ENCODE measurements at regions not wholly inside any gene's neighbourhood (a gene's known extent, or its start where the extent isn't known, plus 50 kb on each side); places are given as distances from the start of the nearest gene placed in this dataset.
"Not testable (repeated sequence)": the region's sequence is repeated elsewhere in the genome, so short reads cannot be mapped to it uniquely, and the experiment has no call there.

DNA sequence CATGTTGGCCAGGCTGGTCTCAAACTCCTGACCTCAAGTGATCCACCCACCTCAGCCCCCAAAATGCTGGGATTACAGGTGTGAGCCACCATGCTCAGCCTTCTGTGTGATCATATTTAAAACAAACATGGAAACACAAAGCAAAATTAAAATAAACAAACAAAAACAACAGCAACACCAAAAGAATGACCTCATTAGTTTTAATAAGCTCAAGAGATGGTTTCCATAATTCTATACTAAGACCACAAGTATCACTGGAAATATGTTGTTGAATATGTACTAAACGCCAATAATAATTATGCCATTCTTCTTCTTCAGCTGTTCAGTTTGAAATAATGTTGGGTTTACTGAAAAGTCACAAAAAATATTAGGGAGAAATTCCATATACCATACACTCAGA, 526.4 kb downstream of the LRRIQ3 start:
- Histone ChIP-seq H3K4me3 (ENCODE audit: insufficient read depth, low read length, poor library complexity, severe bottlenecking) (no peak overlapping the region), H2AFZ (ENCODE audit: low read depth, low read length, severe bottlenecking) (no peak overlapping the region), H3K9me3 (ENCODE audit: insufficient read depth, low read length) (no peaks in the 10 kb centered on the region), H3K9ac (ENCODE audit: low read length) (no peak overlapping the region), H3K9me2 (replicated peaks; ENCODE audit: insufficient read depth, low read length) (no peaks in the 10 kb centered on the region), H3K4me2 (ENCODE audit: low read depth, low read length, poor library complexity, severe bottlenecking) (no peak overlapping the region), H3K27me3 (ENCODE audit: low read length) (no peaks in the 10 kb centered on the region), H4K20me1 (ENCODE audit: low read depth, low read length) (no peaks in the 10 kb centered on the region), H3K79me2 (ENCODE audit: insufficient read depth, low read length) (no peaks in the 10 kb centered on the region), H3F3A (ENCODE audit: insufficient read depth) (no peaks in the 10 kb centered on the region), H3K36me3 (ENCODE audit: low read length) (no peaks in the 10 kb centered on the region), H3K27ac (ENCODE audit: low read depth, low read length) (no peak overlapping the region)
- TF ChIP-seq, protein P1, sequence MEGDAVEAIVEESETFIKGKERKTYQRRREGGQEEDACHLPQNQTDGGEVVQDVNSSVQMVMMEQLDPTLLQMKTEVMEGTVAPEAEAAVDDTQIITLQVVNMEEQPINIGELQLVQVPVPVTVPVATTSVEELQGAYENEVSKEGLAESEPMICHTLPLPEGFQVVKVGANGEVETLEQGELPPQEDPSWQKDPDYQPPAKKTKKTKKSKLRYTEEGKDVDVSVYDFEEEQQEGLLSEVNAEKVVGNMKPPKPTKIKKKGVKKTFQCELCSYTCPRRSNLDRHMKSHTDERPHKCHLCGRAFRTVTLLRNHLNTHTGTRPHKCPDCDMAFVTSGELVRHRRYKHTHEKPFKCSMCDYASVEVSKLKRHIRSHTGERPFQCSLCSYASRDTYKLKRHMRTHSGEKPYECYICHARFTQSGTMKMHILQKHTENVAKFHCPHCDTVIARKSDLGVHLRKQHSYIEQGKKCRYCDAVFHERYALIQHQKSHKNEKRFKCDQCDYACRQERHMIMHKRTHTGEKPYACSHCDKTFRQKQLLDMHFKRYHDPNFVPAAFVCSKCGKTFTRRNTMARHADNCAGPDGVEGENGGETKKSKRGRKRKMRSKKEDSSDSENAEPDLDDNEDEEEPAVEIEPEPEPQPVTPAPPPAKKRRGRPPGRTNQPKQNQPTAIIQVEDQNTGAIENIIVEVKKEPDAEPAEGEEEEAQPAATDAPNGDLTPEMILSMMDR (IDR thresholded peaks at IDR 0.05; ENCODE audit: insufficient read depth, low read length, poor library complexity, severe bottlenecking), result no peak
- TF ChIP-seq EZH2phosphoT487 (conservative IDR thresholded peaks at IDR 0.05; ENCODE audit: low read length), result no peak

DNA sequence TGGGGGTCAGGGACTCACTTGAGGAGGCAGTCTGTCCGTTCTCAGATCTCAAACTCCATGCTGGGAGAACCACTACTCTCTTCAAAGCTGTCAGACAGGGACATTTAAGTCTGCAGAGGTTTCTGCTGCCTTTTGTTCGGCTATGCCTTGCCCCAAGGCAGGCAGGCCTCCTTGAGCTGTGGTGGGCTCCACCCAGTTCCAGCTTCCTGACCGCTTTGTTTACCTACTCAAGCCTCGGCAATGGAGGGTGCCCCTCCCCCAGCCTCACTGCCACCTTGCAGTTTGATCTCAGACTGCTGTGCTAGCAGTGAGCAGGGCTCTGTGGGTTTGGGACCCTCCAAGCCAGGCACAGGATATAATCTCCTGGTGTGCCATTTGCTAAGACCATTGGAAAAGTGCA, 530.0 kb downstream of the LRRIQ3 start:
- H3K27ac ChIP-seq (ENCODE audit: low read depth, low read length); H3K27me3 ChIP-seq (ENCODE audit: low read length); H4K20me1 ChIP-seq (ENCODE audit: low read depth, low read length); H3K9ac ChIP-seq (ENCODE audit: low read length); H3K9me2 ChIP-seq (replicated peaks; ENCODE audit: insufficient read depth, low read length); H3F3A ChIP-seq (ENCODE audit: insufficient read depth); H3K4me2 ChIP-seq (ENCODE audit: low read depth, low read length, poor library complexity, severe bottlenecking); H3K9me3 ChIP-seq (ENCODE audit: insufficient read depth, low read length); H3K79me2 ChIP-seq (ENCODE audit: insufficient read depth, low read length); H2AFZ ChIP-seq (ENCODE audit: low read depth, low read length, severe bottlenecking); H3K36me3 ChIP-seq (ENCODE audit: low read length); H3K4me3 ChIP-seq (ENCODE audit: insufficient read depth, low read length, poor library complexity, severe bottlenecking): not testable (repeated sequence)

DNA sequence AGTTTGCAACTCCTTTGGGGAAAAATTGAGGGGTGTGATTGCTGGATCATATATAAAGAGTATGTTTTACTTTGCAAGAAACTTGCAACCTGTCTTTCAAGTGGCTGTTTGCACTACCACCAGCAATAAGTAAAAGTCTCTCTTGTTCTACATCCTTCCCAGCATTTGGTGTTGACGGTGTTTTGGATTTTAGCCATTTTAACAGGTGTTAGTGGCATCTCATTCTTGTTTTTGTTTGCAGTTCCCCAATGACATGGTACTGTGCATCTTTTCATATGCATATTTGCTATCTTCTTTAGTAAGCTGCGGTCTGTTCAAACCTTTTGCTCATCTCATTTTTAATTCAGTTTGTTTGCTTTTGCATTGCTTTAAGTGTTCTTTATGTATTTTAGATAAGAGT, 535.5 kb downstream of the LRRIQ3 start:
- no peak overlapping the region for H3K4me2 ChIP-seq (ENCODE audit: low read depth, low read length, poor library complexity, severe bottlenecking)
- no peaks in the 10 kb centered on the region for H3K9me3 ChIP-seq (ENCODE audit: insufficient read depth, low read length)
- H2AFZ ChIP-seq (ENCODE audit: low read depth, low read length, severe bottlenecking), result no peak overlapping the region
- no peaks in the 10 kb centered on the region for H3F3A ChIP-seq (ENCODE audit: insufficient read depth)
- H4K20me1 ChIP-seq (ENCODE audit: low read depth, low read length), result no peaks in the 10 kb centered on the region
- H3K9ac ChIP-seq (ENCODE audit: low read length), result no peak overlapping the region
- H3K27ac ChIP-seq (ENCODE audit: low read depth, low read length), result no peak overlapping the region
- no peak overlapping the region for H3K4me3 ChIP-seq (ENCODE audit: insufficient read depth, low read length, poor library complexity, severe bottlenecking)
- no peak for TF ChIP-seq EZH2phosphoT487 (conservative IDR thresholded peaks at IDR 0.05; ENCODE audit: low read length)
- TF ChIP-seq, protein P1 (IDR thresholded peaks at IDR 0.05; ENCODE audit: insufficient read depth, low read length, poor library complexity, severe bottlenecking), result no peak
- H3K9me2 ChIP-seq (replicated peaks; ENCODE audit: insufficient read depth, low read length), result no peaks in the 10 kb centered on the region
- no peaks in the 10 kb centered on the region for H3K36me3 ChIP-seq (ENCODE audit: low read length)
- no peaks in the 10 kb centered on the region for H3K79me2 ChIP-seq (ENCODE audit: insufficient read depth, low read length)
- H3K27me3 ChIP-seq (ENCODE audit: low read length), result no peaks in the 10 kb centered on the region

DNA sequence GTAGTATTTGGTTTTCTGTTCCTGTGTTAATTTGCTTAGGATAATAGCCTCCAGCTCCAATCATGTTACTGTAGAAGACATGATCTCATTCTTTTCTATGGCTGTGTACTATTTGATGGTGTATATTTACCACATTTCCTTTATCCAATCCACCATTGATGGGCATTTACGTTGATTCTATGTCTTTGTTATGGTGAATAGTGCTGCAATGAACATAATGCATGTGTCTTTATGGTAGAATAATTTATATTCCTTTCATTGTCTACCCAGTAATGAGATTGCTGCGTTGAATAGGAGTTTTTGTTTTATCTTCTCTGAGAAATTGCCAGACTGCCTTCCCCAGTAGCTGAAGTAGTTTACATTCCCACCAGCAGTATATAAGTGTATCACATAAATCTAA, 538.8 kb downstream of the LRRIQ3 start:
- H3K27me3 ChIP-seq (ENCODE audit: low read length), result no peaks in the 10 kb centered on the region
- H3K9me3 ChIP-seq (ENCODE audit: insufficient read depth, low read length), result no peaks in the 10 kb centered on the region
- H3K4me3 ChIP-seq (ENCODE audit: insufficient read depth, low read length, poor library complexity, severe bottlenecking), result no peak overlapping the region
- no peak overlapping the region for H2AFZ ChIP-seq (ENCODE audit: low read depth, low read length, severe bottlenecking)
- TF ChIP-seq EZH2phosphoT487 (conservative IDR thresholded peaks at IDR 0.05; ENCODE audit: low read length), result no peak
- TF ChIP-seq, protein P1 (IDR thresholded peaks at IDR 0.05; ENCODE audit: insufficient read depth, low read length, poor library complexity, severe bottlenecking), result no peak
- H3K27ac ChIP-seq (ENCODE audit: low read depth, low read length), result no peak overlapping the region
- H3K9ac ChIP-seq (ENCODE audit: low read length), result no peak overlapping the region
- no peaks in the 10 kb centered on the region for H4K20me1 ChIP-seq (ENCODE audit: low read depth, low read length)
- no peaks in the 10 kb centered on the region for H3K9me2 ChIP-seq (replicated peaks; ENCODE audit: insufficient read depth, low read length)
- no peaks in the 10 kb centered on the region for H3K36me3 ChIP-seq (ENCODE audit: low read length)
- no peaks in the 10 kb centered on the region for H3F3A ChIP-seq (ENCODE audit: insufficient read depth)
- no peaks in the 10 kb centered on the region for H3K79me2 ChIP-seq (ENCODE audit: insufficient read depth, low read length)
- H3K4me2 ChIP-seq (ENCODE audit: low read depth, low read length, poor library complexity, severe bottlenecking), result no peak overlapping the region
